WERI-Rb-1 (cell line): ENCODE measurements at regions not wholly inside any gene's neighbourhood (a gene's known extent, or its start where the extent isn't known, plus 50 kb on each side); places are given as distances from the start of the nearest gene placed in this dataset.

ENCODE experiments used
- DNase-seq: peaks from one replicate; pipeline ENCODE4 v3.0.0-alpha.2; 2020
- H3K27ac ChIP-seq: fragments of 250-450 bp; sonication (Bioruptor Pico); 2 replicates; pipeline ENCODE4 v1.5.1; 2020; ENCODE audit warnings: mild to moderate bottlenecking, moderate library complexity
- H3K27me3 ChIP-seq: fragments of 250-450 bp; sonication (Bioruptor Pico); 2 replicates; pipeline ENCODE4 v1.5.1; 2021; ENCODE audit warnings: mild to moderate bottlenecking, low read depth, moderate library complexity; ENCODE audit not compliant: insufficient read depth, severe bottlenecking
- H3K36me3 ChIP-seq: fragments of 250-450 bp; sonication (Bioruptor Pico); 2 replicates; pipeline ENCODE4 v1.5.1; 2020; ENCODE audit warnings: mild to moderate bottlenecking, moderate library complexity
- H3K4me3 ChIP-seq: 2 replicates; pipeline ENCODE4 v1.5.1; 2011; ENCODE audit warnings: low read depth, mild to moderate bottlenecking, control low read depth, low read length
- H3K9me3 ChIP-seq: fragments of 250-450 bp; sonication (Bioruptor Pico); 2 replicates; pipeline ENCODE4 v1.5.1; 2021; ENCODE audit warnings: mild to moderate bottlenecking, moderate library complexity; ENCODE audit not compliant: severe bottlenecking
- CTCF ChIP-seq: IDR thresholded peaks from 2 replicates; pipeline ENCODE4 v1.5.1; 2011; ENCODE audit warnings: low read depth, mild to moderate bottlenecking, control low read depth, inconsistent platforms, low read length

- TF ChIP-seq CTCF: no peak
- peaks cover 3% of the 10 kb centered on the region for H3K9me3 ChIP-seq
These were observed 326.2 kb downstream of the TSHZ3 start for GRCh38 chr19:31023038-31023437.

GRCh38 chr19:31018936-31019335 lies 330.3 kb downstream of the TSHZ3 start:
- no peaks in the 10 kb centered on the region for H3K9me3 ChIP-seq
- no peaks in the 10 kb centered on the region for H3K27me3 ChIP-seq
- TF ChIP-seq CTCF: no peak
- H3K4me3 ChIP-seq: no peak overlapping the region
- H3K36me3 ChIP-seq: no peaks in the 10 kb centered on the region
- DNase-seq: no peak
- no peak overlapping the region for H3K27ac ChIP-seq

More at GRCh38 chr19:31023038-31023437, 326.2 kb downstream of the TSHZ3 start:
- H3K36me3 ChIP-seq: no peaks in the 10 kb centered on the region
- no peak overlapping the region for H3K27ac ChIP-seq
- H3K27me3 ChIP-seq: no peaks in the 10 kb centered on the region
- DNase-seq: no peak
- H3K4me3 ChIP-seq: no peak overlapping the region

- Histone ChIP-seq H3K9me3 (no peaks in the 10 kb centered on the region), H3K4me3 (no peak overlapping the region), H3K36me3 (no peaks in the 10 kb centered on the region), H3K27me3 (no peaks in the 10 kb centered on the region), H3K27ac (no peak overlapping the region)
- DNase-seq: no peak
- TF ChIP-seq CTCF: no peak
These were observed 333.5 kb downstream of the TSHZ3 start for GRCh38 chr19:31015778-31016177.

GRCh38 chr19:31014668-31015067 lies 334.6 kb downstream of the TSHZ3 start:
- H3K27me3 ChIP-seq: no peaks in the 10 kb centered on the region
- H3K9me3 ChIP-seq: no peaks in the 10 kb centered on the region
- H3K27ac ChIP-seq: no peak overlapping the region
- H3K4me3 ChIP-seq: no peak overlapping the region
- DNase-seq: no peak
- TF ChIP-seq CTCF: no peak
- H3K36me3 ChIP-seq: no peaks in the 10 kb centered on the region

- H3K27ac ChIP-seq: no peak overlapping the region
- no peak overlapping the region for H3K4me3 ChIP-seq
- no peak for TF ChIP-seq CTCF
- H3K9me3 ChIP-seq: no peaks in the 10 kb centered on the region
- H3K36me3 ChIP-seq: no peaks in the 10 kb centered on the region
- no peaks in the 10 kb centered on the region for H3K27me3 ChIP-seq
- no peak for DNase-seq
These were observed 335.7 kb downstream of the TSHZ3 start for GRCh38 chr19:31013384-31014020.
